WTC11 (cell line): ENCODE measurements at regions not wholly inside any gene's neighbourhood (a gene's known extent, or its start where the extent isn't known, plus 50 kb on each side); places are given as distances from the start of the nearest gene placed in this dataset.

ENCODE experiments used
- ATAC-seq: fragments of 200-7000 bp; cut with Tn5 transposase; 2 replicates; pipeline ENCODE4 v1.10.0; 2021; ENCODE audit warnings: mild to moderate bottlenecking, moderate library complexity
- CTCF ChIA-PET: fragments of 300-600 bp; sonication (Branson Sonifier 250); formaldehyde crosslinking; loops from one replicate; lab custom pipeline; 2021; ENCODE audit warnings: antibody characterized with exemption; lab: Charles Lee
- POLR2A ChIA-PET: fragments of 350-600 bp; sonication (Branson Sonifier 250); formaldehyde crosslinking; loops from one replicate; lab custom pipeline; 2021; ENCODE audit warnings: antibody characterized with exemption; lab: Charles Lee
- DNase-seq: peaks from one replicate; pipeline ENCODE4 v3.0.0; 2021; ENCODE audit warnings: low spot score
- H3K27ac Mint-ChIP-seq: 2 replicates; pipeline ENCODE4 v1.8.0; 2021; ENCODE audit warnings: mixed read lengths
- H3K27me3 Mint-ChIP-seq: 2 replicates; pipeline ENCODE4 v1.8.0; 2021; ENCODE audit warnings: low read depth, mild to moderate bottlenecking, moderate library complexity, mixed read lengths
- H3K36me3 Mint-ChIP-seq: 2 replicates; pipeline ENCODE4 v1.8.0; 2021; ENCODE audit warnings: mixed read lengths
- H3K4me1 Mint-ChIP-seq: 2 replicates; pipeline ENCODE4 v1.8.0; 2022; ENCODE audit warnings: mixed read lengths
- H3K4me3 Mint-ChIP-seq: 2 replicates; pipeline ENCODE4 v1.8.0; 2021; ENCODE audit warnings: mild to moderate bottlenecking, moderate library complexity, mixed read lengths
- H3K9me3 Mint-ChIP-seq: 2 replicates; pipeline ENCODE4 v1.8.0; 2021; ENCODE audit warnings: mixed read lengths
- ARID4B ChIP-seq: sonication (generic); formaldehyde crosslinking; IDR thresholded peaks from 2 replicates; pipeline ENCODE4 v1.8.0; 2023; ENCODE audit warnings: missing genetic modification reagents, mild to moderate bottlenecking, borderline replicate concordance
- ATF2 ChIP-seq: sonication (generic); formaldehyde crosslinking; IDR thresholded peaks from 2 replicates; pipeline ENCODE4 v1.8.1; 2022; ENCODE audit warnings: low read depth, missing genetic modification reagents, borderline replicate concordance
- EMX1 ChIP-seq: fragments of 250-450 bp; sonication (Bioruptor Pico); IDR thresholded peaks from 2 replicates; pipeline ENCODE4 v1.8.0; 2021; ENCODE audit warnings: mild to moderate bottlenecking
- GTF2I ChIP-seq: fragments of 250-450 bp; sonication (Bioruptor Pico); conservative IDR thresholded peaks from 2 replicates; pipeline ENCODE4 v1.4.0; 2021; ENCODE audit warnings: mild to moderate bottlenecking
- HMGA2 ChIP-seq: fragments of 250-450 bp; sonication (Bioruptor Pico); IDR thresholded peaks from 2 replicates; pipeline ENCODE4 v1.4.0; 2021; ENCODE audit warnings: mild to moderate bottlenecking, moderate library complexity
- JAZF1 ChIP-seq: fragments of 250-450 bp; sonication (Bioruptor Pico); IDR thresholded peaks from 2 replicates; pipeline ENCODE4 v1.9.0; 2021; ENCODE audit warnings: moderate library complexity, mild to moderate bottlenecking, inconsistent platforms
- JUN ChIP-seq: sonication (generic); formaldehyde crosslinking; IDR thresholded peaks from 2 replicates; pipeline ENCODE4 v1.8.0; 2023; ENCODE audit warnings: mild to moderate bottlenecking, missing genetic modification reagents
- MAX ChIP-seq: sonication (generic); formaldehyde crosslinking; IDR thresholded peaks from 2 replicates; pipeline ENCODE4 v1.8.0; 2022; ENCODE audit warnings: mild to moderate bottlenecking, missing genetic modification reagents
- NR2C2 ChIP-seq: sonication (generic); formaldehyde crosslinking; IDR thresholded peaks from 2 replicates; pipeline ENCODE4 v1.8.0; 2022; ENCODE audit warnings: mild to moderate bottlenecking, missing genetic modification reagents
- PRDM15 ChIP-seq: sonication (generic); formaldehyde crosslinking; IDR thresholded peaks from 2 replicates; pipeline ENCODE4 v1.8.0; 2022; ENCODE audit warnings: missing genetic modification reagents
- SP1 ChIP-seq: sonication (generic); formaldehyde crosslinking; conservative IDR thresholded peaks from 2 replicates; pipeline ENCODE4 v1.8.1; 2022; ENCODE audit warnings: missing genetic modification reagents
- USF2 ChIP-seq: sonication (generic); formaldehyde crosslinking; IDR thresholded peaks from 2 replicates; pipeline ENCODE4 v1.8.1; 2023; ENCODE audit warnings: mild to moderate bottlenecking, missing genetic modification reagents, moderate library complexity
- ZBTB21 ChIP-seq: sonication (generic); formaldehyde crosslinking; IDR thresholded peaks from 2 replicates; pipeline ENCODE4 v1.8.1; 2023; ENCODE audit warnings: mild to moderate bottlenecking, missing genetic modification reagents, borderline replicate concordance
- ZNF121 ChIP-seq: sonication (generic); formaldehyde crosslinking; IDR thresholded peaks from 2 replicates; pipeline ENCODE4 v1.8.0; 2023; ENCODE audit warnings: missing genetic modification reagents
- ZNF423 ChIP-seq: fragments of 250-450 bp; sonication (Bioruptor Pico); IDR thresholded peaks from 2 replicates; pipeline ENCODE4 v2.1.2; 2022; ENCODE audit warnings: mild to moderate bottlenecking, moderate library complexity
- ZNF532 ChIP-seq: fragments of 250-450 bp; sonication (Bioruptor Pico); IDR thresholded peaks from 2 replicates; pipeline ENCODE4 v1.9.0; 2021; ENCODE audit warnings: mild to moderate bottlenecking, borderline replicate concordance

GRCh38 chr18:57210716-57211411 lies 64.0 kb downstream of the BOD1L2 start (continued):
- TF ChIP-seq ZBTB21 (CRISPR knock-in tag): no peak
- no peak for TF ChIP-seq ZNF423 (CRISPR knock-in tag)
- no peak for TF ChIP-seq SP1 (CRISPR knock-in tag)
- TF ChIP-seq ZNF532 (CRISPR knock-in tag): no peak
- no peak for TF ChIP-seq GTF2I (CRISPR knock-in tag)
- no peak for TF ChIP-seq ATF2 (CRISPR knock-in tag)
- no peak for TF ChIP-seq MAX

GRCh38 chr18:57211412-57211750 lies 64.5 kb downstream of the BOD1L2 start:
- Mint-ChIP-seq H3K4me3 (no peak overlapping the region), H3K27me3 (peaks cover 12% of the 10 kb centered on the region), H3K36me3 (peaks cover 3% of the 10 kb centered on the region; the same call in 1 of the 2 replicates), H3K27ac (no peak overlapping the region), H3K9me3 (peaks cover 12% of the 10 kb centered on the region), H3K4me1 (peaks cover 51% of the 10 kb centered on the region)
- TF ChIP-seq ARID4B (CRISPR knock-in tag) (no peak), PRDM15 (CRISPR knock-in tag) (no peak), NR2C2 (CRISPR knock-in tag) (no peak), USF2 (CRISPR knock-in tag) (no peak), JAZF1 (CRISPR knock-in tag) (no peak), JUN (CRISPR knock-in tag) (no peak), HMGA2 (CRISPR knock-in tag) (no peak), ZNF121 (CRISPR knock-in tag) (no peak), EMX1 (CRISPR knock-in tag) (no peak)
- POLR2A ChIA-PET: no interaction called here
- no peak for DNase-seq
- CTCF ChIA-PET: no interaction called here
- ATAC-seq: no peak
